IMR-90 (cell line): ENCODE measurements at regions not wholly inside any gene's neighbourhood (a gene's known extent, or its start where the extent isn't known, plus 50 kb on each side); places are given as distances from the start of the nearest gene placed in this dataset.

Experiments used
- ATAC-seq: fragments of 200-7000 bp; cut with Tn5 transposase; 2 replicates; pipeline ENCODE4 v1.9.1; 2020; ENCODE audit warnings: low read depth, mild to moderate bottlenecking, moderate library complexity
- BruUV-seq: library from RNA; stranded (reverse); fragments of 400-500 nt; replicated peaks from 2 replicates; lab custom pipeline; 2021; lab: Mats Ljungman, UMichigan
- CTCF ChIA-PET: fragments of 300-600 bp; formaldehyde crosslinking; extraction: SDS; loops from one replicate; lab custom pipeline; 2021; ENCODE audit warnings: antibody characterized with exemption; lab: Yijun Ruan, JAX
- POLR2A ChIA-PET: fragments of 300-600 bp; sonication (Branson Sonifier 250); formaldehyde crosslinking; loops from one replicate; lab custom pipeline; 2022; ENCODE audit warnings: antibody characterized with exemption; ENCODE audit not compliant: unreplicated experiment; lab: Charles Lee
- DNase-seq: peaks from one replicate; pipeline ENCODE4 v3.0.0; 2013
- H2AFZ ChIP-seq: replicated peaks from 2 replicates; pipeline ENCODE3; 2013; ENCODE audit warnings: low read length, mild to moderate bottlenecking; ENCODE audit not compliant: poor library complexity
- H2AK5ac ChIP-seq: 2 replicates; pipeline ENCODE4 v1.6.1; 2013; ENCODE audit warnings: low read depth, low read length, inconsistent platforms
- H2AK9ac ChIP-seq: replicated peaks from 2 replicates; pipeline ENCODE3; 2013; ENCODE audit warnings: mild to moderate bottlenecking, low read depth, low read length, moderate library complexity; ENCODE audit not compliant: poor library complexity
- H2BK120ac ChIP-seq: 2 replicates; pipeline ENCODE4 v1.6.1; 2013; ENCODE audit warnings: low read depth, low read length, inconsistent platforms
- H2BK15ac ChIP-seq: 3 replicates; pipeline ENCODE4 v1.6.1; 2013; ENCODE audit warnings: low read depth, low read length, inconsistent platforms
- H2BK20ac ChIP-seq: 2 replicates; pipeline ENCODE4 v1.6.1; 2013; ENCODE audit warnings: low read depth, mild to moderate bottlenecking, inconsistent platforms, low read length, moderate library complexity
- H2BK5ac ChIP-seq: 2 replicates; pipeline ENCODE4 v1.6.1; 2013; ENCODE audit warnings: mild to moderate bottlenecking, low read depth, low read length, inconsistent platforms; ENCODE audit not compliant: poor library complexity, severe bottlenecking
- H3K14ac ChIP-seq: replicated peaks from 2 replicates; pipeline ENCODE4 v1.6.1; 2013; ENCODE audit warnings: low read depth, low read length, inconsistent platforms
- H3K18ac ChIP-seq: 2 replicates; pipeline ENCODE4 v1.6.1; 2013; ENCODE audit warnings: low read depth, low read length, control low read depth
- H3K23ac ChIP-seq: 2 replicates; pipeline ENCODE4 v1.6.1; 2013; ENCODE audit warnings: low read depth, low read length, inconsistent platforms
- H3K27ac ChIP-seq: 2 replicates; pipeline ENCODE4 v1.5.1; 2013; ENCODE audit warnings: mild to moderate bottlenecking, control low read depth, low read length; ENCODE audit not compliant: insufficient read depth
- H3K27me3 ChIP-seq: 2 replicates; pipeline ENCODE4 v1.6.1; 2013; ENCODE audit warnings: low read length; ENCODE audit not compliant: control insufficient read depth, insufficient read depth
- H3K36me3 ChIP-seq: 2 replicates; pipeline ENCODE4 v1.6.1; 2013; ENCODE audit warnings: low read length, mixed read lengths; ENCODE audit not compliant: control insufficient read depth, insufficient read depth
- H3K4ac ChIP-seq: 2 replicates; pipeline ENCODE4 v1.6.1; 2013; ENCODE audit warnings: low read depth, low read length, inconsistent platforms
- H3K4me1 ChIP-seq: 2 replicates; pipeline ENCODE4 v1.6.1; 2013; ENCODE audit warnings: low read length, mixed read lengths; ENCODE audit not compliant: control insufficient read depth, insufficient read depth
- H3K4me2 ChIP-seq: 2 replicates; pipeline ENCODE4 v1.6.1; 2013; ENCODE audit warnings: low read depth, mild to moderate bottlenecking, control low read depth, low read length, moderate library complexity
- H3K4me3 ChIP-seq: 2 replicates; pipeline ENCODE4 v1.5.1; 2013; ENCODE audit warnings: low read depth, mild to moderate bottlenecking, control low read depth, low read length, moderate library complexity; ENCODE audit not compliant: insufficient read depth
- H3K56ac ChIP-seq: 2 replicates; pipeline ENCODE4 v1.6.1; 2013; ENCODE audit warnings: low read length, inconsistent platforms; ENCODE audit not compliant: insufficient read depth; ENCODE audit errors: extremely low read depth
- H3K79me1 ChIP-seq, 2 experiments: 2 replicates each; pipeline ENCODE4 v1.6.1; 2013; ENCODE audit warnings: low read length in 2 of 2, inconsistent platforms in 1 of 2, low read depth in 1 of 2
- H3K9ac ChIP-seq: 2 replicates; pipeline ENCODE4 v1.6.1; 2013; ENCODE audit warnings: low read depth, low read length, control low read depth
- H3K9me1 ChIP-seq: 2 replicates; pipeline ENCODE4 v1.6.1; 2013; ENCODE audit warnings: low read length, inconsistent platforms; ENCODE audit not compliant: insufficient read depth
- H3K9me3 ChIP-seq: 2 replicates; pipeline ENCODE4 v1.6.1; 2013; ENCODE audit warnings: low read length; ENCODE audit not compliant: control insufficient read depth, insufficient read depth
- H4K20me1 ChIP-seq: 2 replicates; pipeline ENCODE4 v1.6.1; 2013; ENCODE audit warnings: low read length, inconsistent platforms; ENCODE audit not compliant: insufficient read depth
- H4K5ac ChIP-seq: 2 replicates; pipeline ENCODE4 v1.6.1; 2013; ENCODE audit warnings: mild to moderate bottlenecking, low read depth, low read length, control low read depth
- H4K8ac ChIP-seq, 2 experiments: 2 replicates each; pipeline ENCODE4 v1.6.1; 2013; ENCODE audit warnings: low read depth in 2 of 2, low read length in 2 of 2, control low read depth in 1 of 2, inconsistent platforms in 1 of 2
- H4K91ac ChIP-seq: 2 replicates; pipeline ENCODE4 v1.6.1; 2013; ENCODE audit warnings: low read depth, low read length, inconsistent platforms; ENCODE audit not compliant: insufficient read depth
- BHLHE40 ChIP-seq: fragments of 150-350 bp; IDR thresholded peaks from 2 replicates; pipeline ENCODE4 v1.6.1; 2016; ENCODE audit warnings: mild to moderate bottlenecking, low read depth, low read length
- CEBPB ChIP-seq: IDR thresholded peaks from 2 replicates; pipeline ENCODE4 v1.6.1; 2012; ENCODE audit warnings: low read depth, low read length, improper control_type of control experiment
- CHD1 ChIP-seq: IDR thresholded peaks from 2 replicates; pipeline ENCODE4 v1.6.1; 2012; ENCODE audit warnings: low read depth, low read length, improper control_type of control experiment
- FOS ChIP-seq: fragments of 150-350 bp; IDR thresholded peaks from 2 replicates; pipeline ENCODE4 v1.6.1; 2016; ENCODE audit warnings: low read depth, low read length
- MAFK ChIP-seq: IDR thresholded peaks from 2 replicates; pipeline ENCODE4 v1.6.1; 2012; ENCODE audit warnings: low read depth, low read length, improper control_type of control experiment
- MAZ ChIP-seq: IDR thresholded peaks from 2 replicates; pipeline ENCODE4 v1.6.1; 2012; ENCODE audit warnings: low read depth, mild to moderate bottlenecking, low read length, improper control_type of control experiment, moderate library complexity, borderline replicate concordance
- MXI1 ChIP-seq: IDR thresholded peaks from 2 replicates; pipeline ENCODE4 v1.6.1; 2012; ENCODE audit warnings: low read depth, mild to moderate bottlenecking, low read length, moderate library complexity, borderline replicate concordance
- NFE2L2 ChIP-seq: fragments of 150-350 bp; IDR thresholded peaks from 2 replicates; pipeline ENCODE4 v1.6.1; 2016; ENCODE audit warnings: low read depth, mild to moderate bottlenecking, low read length
- POLR2A ChIP-seq: IDR thresholded peaks from 2 replicates; pipeline ENCODE4 v1.6.1; 2012; ENCODE audit warnings: mild to moderate bottlenecking, low read depth, low read length
- RAD21 ChIP-seq: IDR thresholded peaks from 2 replicates; pipeline ENCODE4 v1.6.1; 2012; ENCODE audit warnings: low read length, improper control_type of control experiment
- RCOR1 ChIP-seq: IDR thresholded peaks from 2 replicates; pipeline ENCODE4 v1.6.1; 2012; ENCODE audit warnings: mild to moderate bottlenecking, low read length, improper control_type of control experiment; ENCODE audit not compliant: insufficient replicate concordance
- RFX5 ChIP-seq: IDR thresholded peaks from 2 replicates; pipeline ENCODE4 v1.8.0; 2012; ENCODE audit warnings: low read depth, mild to moderate bottlenecking, low read length, moderate library complexity
- SMC3 ChIP-seq: fragments of 150-350 bp; IDR thresholded peaks from 2 replicates; pipeline ENCODE4 v1.6.1; 2016; ENCODE audit warnings: low read depth, mild to moderate bottlenecking, antibody characterized with exemption, low read length, moderate library complexity
- WGBS, 2 experiments: methylation state at CpG; one replicate each; pipeline versions ENCODE4 v1.1.5 to v1.1.7; 2013; ENCODE audit warnings: missing lambda C conversion rate in 2 of 2; ENCODE audit not compliant: insufficient read length in 1 of 2; ENCODE audit errors: extremely low coverage in 2 of 2; 5-methylcytosine and 5-hydroxymethylcytosine counted together
- dilution Hi-C: fragments of 300-500 bp; cut with HindIII; formaldehyde crosslinking; loops from one replicate; pipeline ENCODE4 v1.14.3; 2018; ENCODE audit warnings: low sequenced_read_pairs; ENCODE audit not compliant: unreplicated experiment
- in situ Hi-C: fragments of 300-500 bp; cut with MboI; formaldehyde crosslinking; loops from 3 replicates; pipeline ENCODE4 v1.14.3; 2019; ENCODE audit warnings: low sequenced_read_pairs, inconsistent platforms, mixed read lengths
- intact Hi-C: fragments of 100-400 bp; cut with micrococcal nuclease; formaldehyde crosslinking; loops from 2 replicates; pipeline ENCODE4 v1.10.0; 2022
- TF ChIP-seq, protein P1 (sequence below): conservative IDR thresholded peaks from 2 replicates; pipeline ENCODE4 v1.5.1; 2012; ENCODE audit warnings: mild to moderate bottlenecking, low read depth, low read length, improper control_type of control experiment
- TF ChIP-seq, protein P2 (sequence below): fragments of 150-350 bp; IDR thresholded peaks from 2 replicates; pipeline ENCODE4 v1.6.1; 2017; ENCODE audit warnings: mild to moderate bottlenecking, antibody characterized with exemption, low read length, low read depth
- TF ChIP-seq, protein P3 (sequence below): fragments of 150-350 bp; IDR thresholded peaks from 2 replicates; pipeline ENCODE4 v1.6.1; 2016; ENCODE audit warnings: low read depth, mild to moderate bottlenecking, low read length, moderate library complexity, borderline replicate concordance

DNA sequence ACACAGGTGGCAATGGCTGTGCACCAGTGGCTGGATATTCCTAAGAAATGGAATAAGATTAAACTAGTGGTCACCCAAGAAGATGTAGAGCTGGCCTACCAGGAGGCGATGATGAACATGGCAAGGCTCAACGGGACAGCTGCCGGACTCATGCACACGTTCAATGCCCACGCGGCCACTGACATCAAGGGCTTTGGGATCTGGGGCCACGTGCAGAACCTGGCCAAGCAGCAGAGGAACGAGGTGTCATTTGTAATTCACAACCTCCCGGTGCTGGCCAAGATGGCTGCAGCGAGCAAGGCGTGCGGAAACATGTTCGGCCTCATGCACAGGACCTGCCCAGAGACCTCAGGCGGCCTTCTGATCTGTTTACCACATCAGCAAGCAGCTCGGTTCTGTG is 190.8 kb downstream of the FTCDNL1 start:
- H4K5ac ChIP-seq: no peak overlapping the region
- no peak overlapping the region for H2BK5ac ChIP-seq
- no peak overlapping the region for H3K4me2 ChIP-seq
- in situ Hi-C loops (no loop called here), intact Hi-C loops (no loop called here), dilution Hi-C loops (no loop called here)
- H3K36me3 ChIP-seq: no peaks in the 10 kb centered on the region
- DNase-seq: no peak
- H3K4me1 ChIP-seq: no peaks in the 10 kb centered on the region
- H3K27ac ChIP-seq: no peak overlapping the region
- H2BK15ac ChIP-seq: no peak overlapping the region
- H2AFZ ChIP-seq: no peak overlapping the region
- no peak overlapping the region for H2BK120ac ChIP-seq
- H3K79me1 ChIP-seq: no peaks in the 10 kb centered on the region
- no peak overlapping the region for H3K23ac ChIP-seq
- ATAC-seq: no peak
- WGBS, 2 experiments: 98% methylated on average over 10 of the region's 15 CpGs; no CpG with 5 or more reads in 1 of the 2 experiments
- TF ChIP-seq NFE2L2 (no peak), MAZ (no peak), BHLHE40 (no peak), SMC3 (no peak), MAFK (no peak), CEBPB (no peak), FOS (no peak), CHD1 (no peak), RCOR1 (no peak), MXI1 (no peak), POLR2A (no peak), RAD21 (no peak), RFX5 (no peak)
- TF ChIP-seq, protein P1, sequence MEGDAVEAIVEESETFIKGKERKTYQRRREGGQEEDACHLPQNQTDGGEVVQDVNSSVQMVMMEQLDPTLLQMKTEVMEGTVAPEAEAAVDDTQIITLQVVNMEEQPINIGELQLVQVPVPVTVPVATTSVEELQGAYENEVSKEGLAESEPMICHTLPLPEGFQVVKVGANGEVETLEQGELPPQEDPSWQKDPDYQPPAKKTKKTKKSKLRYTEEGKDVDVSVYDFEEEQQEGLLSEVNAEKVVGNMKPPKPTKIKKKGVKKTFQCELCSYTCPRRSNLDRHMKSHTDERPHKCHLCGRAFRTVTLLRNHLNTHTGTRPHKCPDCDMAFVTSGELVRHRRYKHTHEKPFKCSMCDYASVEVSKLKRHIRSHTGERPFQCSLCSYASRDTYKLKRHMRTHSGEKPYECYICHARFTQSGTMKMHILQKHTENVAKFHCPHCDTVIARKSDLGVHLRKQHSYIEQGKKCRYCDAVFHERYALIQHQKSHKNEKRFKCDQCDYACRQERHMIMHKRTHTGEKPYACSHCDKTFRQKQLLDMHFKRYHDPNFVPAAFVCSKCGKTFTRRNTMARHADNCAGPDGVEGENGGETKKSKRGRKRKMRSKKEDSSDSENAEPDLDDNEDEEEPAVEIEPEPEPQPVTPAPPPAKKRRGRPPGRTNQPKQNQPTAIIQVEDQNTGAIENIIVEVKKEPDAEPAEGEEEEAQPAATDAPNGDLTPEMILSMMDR: no peak
- TF ChIP-seq, protein P2, sequence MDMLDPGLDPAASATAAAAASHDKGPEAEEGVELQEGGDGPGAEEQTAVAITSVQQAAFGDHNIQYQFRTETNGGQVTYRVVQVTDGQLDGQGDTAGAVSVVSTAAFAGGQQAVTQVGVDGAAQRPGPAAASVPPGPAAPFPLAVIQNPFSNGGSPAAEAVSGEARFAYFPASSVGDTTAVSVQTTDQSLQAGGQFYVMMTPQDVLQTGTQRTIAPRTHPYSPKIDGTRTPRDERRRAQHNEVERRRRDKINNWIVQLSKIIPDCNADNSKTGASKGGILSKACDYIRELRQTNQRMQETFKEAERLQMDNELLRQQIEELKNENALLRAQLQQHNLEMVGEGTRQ: no peak
- TF ChIP-seq, protein P3, sequence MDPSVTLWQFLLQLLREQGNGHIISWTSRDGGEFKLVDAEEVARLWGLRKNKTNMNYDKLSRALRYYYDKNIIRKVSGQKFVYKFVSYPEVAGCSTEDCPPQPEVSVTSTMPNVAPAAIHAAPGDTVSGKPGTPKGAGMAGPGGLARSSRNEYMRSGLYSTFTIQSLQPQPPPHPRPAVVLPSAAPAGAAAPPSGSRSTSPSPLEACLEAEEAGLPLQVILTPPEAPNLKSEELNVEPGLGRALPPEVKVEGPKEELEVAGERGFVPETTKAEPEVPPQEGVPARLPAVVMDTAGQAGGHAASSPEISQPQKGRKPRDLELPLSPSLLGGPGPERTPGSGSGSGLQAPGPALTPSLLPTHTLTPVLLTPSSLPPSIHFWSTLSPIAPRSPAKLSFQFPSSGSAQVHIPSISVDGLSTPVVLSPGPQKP: no peak
- no peaks in the 10 kb centered on the region for H3K9me1 ChIP-seq
- H2AK9ac ChIP-seq: no peak overlapping the region
- no peak overlapping the region for H4K8ac ChIP-seq
- H3K56ac ChIP-seq: no peak overlapping the region
- no peak overlapping the region for H3K14ac ChIP-seq
- no peaks in the 10 kb centered on the region for H4K20me1 ChIP-seq
- no peak overlapping the region for H2BK20ac ChIP-seq
- H4K91ac ChIP-seq: no peak overlapping the region
- POLR2A ChIA-PET: no interaction called here
- H3K4me3 ChIP-seq: no peak overlapping the region
- H3K18ac ChIP-seq: no peak overlapping the region
- no peak overlapping the region for H2AK5ac ChIP-seq
- CTCF ChIA-PET: no interaction called here
- H3K9me3 ChIP-seq: no peaks in the 10 kb centered on the region
- no TSS peak for BruUV-seq
- H3K27me3 ChIP-seq: no peaks in the 10 kb centered on the region
- H3K9ac ChIP-seq: no peak overlapping the region
- no peak overlapping the region for H3K4ac ChIP-seq
